ENCODE measurements at regions not wholly inside any gene's neighbourhood (a gene's known extent, or its start where the extent isn't known, plus 50 kb on each side); places are given as distances from the start of the nearest gene placed in this dataset.

DNA sequence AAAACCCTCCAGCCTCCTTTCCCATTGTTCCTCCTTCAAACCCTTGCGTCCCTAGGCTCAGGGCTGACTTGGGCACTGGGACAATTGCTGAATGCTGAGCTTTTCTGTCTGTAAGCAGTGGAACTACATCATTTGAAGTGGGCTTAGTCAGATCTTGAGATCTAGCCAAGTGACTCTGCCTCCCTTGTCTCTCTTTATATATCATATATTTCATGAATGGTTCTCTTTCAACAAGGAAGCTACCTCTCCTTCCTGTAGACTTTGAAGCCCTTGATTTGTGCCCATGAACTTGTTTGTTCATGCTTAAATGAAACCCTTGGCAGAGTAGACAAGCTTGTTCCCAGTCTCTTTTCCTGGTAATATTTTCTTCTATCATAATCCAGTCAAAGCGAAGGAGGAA lies 60.0 kb upstream of the KIF13A start:
- no peak overlapping the region for H3K9ac ChIP-seq (ENCODE audit: insufficient read depth in 1 of 2, low read depth in 2 of 2, low read length in 2 of 2)
- 94% methylated on average over 2 of the region's 2 CpGs for WGBS (ENCODE audit: insufficient coverage, low coverage, missing lambda C conversion rate)
- FAIRE-seq (no peak), DNase-seq (ENCODE audit: extremely low read depth in 1 of 4, low spot score in 3 of 4) (no peak), ATAC-seq (no peak)
- peaks cover 14 to 17% of the 10 kb centered on the region in 2 experiments for H3K4me1 ChIP-seq (replicated peaks in 1 of 2; ENCODE audit: control insufficient read depth in 2 of 2, insufficient read depth in 2 of 2, low read length in 2 of 2)
- in situ Hi-C loops (cut with MboI) (no loop called here), intact Hi-C loops (cut with micrococcal nuclease) (no loop called here)
- CTCF ChIA-PET (ENCODE audit: low intra/inter-chr PET ratio) = no interaction called here
- H3K27me3 ChIP-seq (ENCODE audit: control insufficient read depth in 2 of 2, insufficient read depth in 2 of 2, low read length in 2 of 2) = no peaks in the 10 kb centered on the region
- POLR2A ChIA-PET = interaction anchor here (2.0 kb wide), 1 partner anchor 10 kb away, joined by 9 read pairs; no protein-coding TSS in a partner anchor
- H2AFZ ChIP-seq (ENCODE audit: low read depth, low read length) = peak overlapping the region; percentile 30; the same call in 1 of the 2 replicates
- no peak overlapping the region for H3K4me3 ChIP-seq
- no peaks in the 10 kb centered on the region for H3K36me3 ChIP-seq (ENCODE audit: control insufficient read depth, insufficient read depth, low read length)
- H3K9me1 ChIP-seq (ENCODE audit: control insufficient read depth, insufficient read depth, low read length) = no peaks in the 10 kb centered on the region
- no TSS peak for BruUV-seq (replicated peaks)
- H3K9me3 ChIP-seq (replicated peaks; ENCODE audit: control insufficient read depth, insufficient read depth, low read depth, low read length) = no peaks in the 10 kb centered on the region
- no peak overlapping the region for H3K4me2 ChIP-seq (ENCODE audit: insufficient read depth, low read length)
- H3K27ac ChIP-seq (ENCODE audit: extremely low read depth, low read depth, low read length) = no peak overlapping the region
- H4K20me1 ChIP-seq (replicated peaks; ENCODE audit: control insufficient read depth, insufficient read depth, low read length) = no peaks in the 10 kb centered on the region
- TF ChIP-seq ZNF444 (CRISPR knock-in tag; IDR thresholded peaks at IDR 0.05) = no peak
- no peak for TF ChIP-seq IRF2 (CRISPR knock-in tag; IDR thresholded peaks at IDR 0.05)
- no peaks in the 10 kb centered on the region for H3K79me2 ChIP-seq (ENCODE audit: control insufficient read depth, insufficient read depth, low read length)

DNA sequence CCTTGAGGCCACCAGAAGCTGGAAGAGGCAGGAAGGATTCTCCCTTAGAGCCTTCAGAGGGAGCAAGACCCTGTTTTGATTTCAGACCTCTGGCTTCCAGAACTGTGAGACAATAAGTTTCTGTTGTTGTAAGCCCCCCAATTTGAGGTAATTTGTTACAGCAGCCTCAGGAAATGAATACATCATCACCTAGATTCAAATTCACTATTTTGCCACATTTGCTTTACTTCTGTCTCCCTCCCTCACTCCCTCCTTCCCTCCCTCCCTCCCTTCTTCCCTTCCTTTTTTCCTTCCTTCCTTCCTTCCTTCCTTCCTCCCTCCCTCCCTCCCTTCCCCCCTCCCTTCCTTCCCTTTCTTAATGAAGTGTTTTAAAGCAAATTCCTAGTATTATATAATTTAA lies 58.1 kb upstream of the KIF13A start:
- CTCF ChIA-PET (ENCODE audit: low intra/inter-chr PET ratio) = no interaction called here
- H3K27me3 ChIP-seq (ENCODE audit: control insufficient read depth in 2 of 2, insufficient read depth in 2 of 2, low read length in 2 of 2) = no peaks in the 10 kb centered on the region

More for the DNA sequence above, 58.1 kb upstream of the KIF13A start:
- H3K4me3 ChIP-seq = no peak overlapping the region
- intact Hi-C loops (cut with micrococcal nuclease) (no loop called here), in situ Hi-C loops (cut with MboI) (no loop called here)
- no peak overlapping the region for H3K4me2 ChIP-seq (ENCODE audit: insufficient read depth, low read length)
- peaks cover 13 to 17% of the 10 kb centered on the region in 2 experiments for H3K4me1 ChIP-seq (replicated peaks in 1 of 2; ENCODE audit: control insufficient read depth in 2 of 2, insufficient read depth in 2 of 2, low read length in 2 of 2)
- no peak overlapping the region for H3K27ac ChIP-seq (ENCODE audit: extremely low read depth, low read depth, low read length)
- no peaks in the 10 kb centered on the region for H3K36me3 ChIP-seq (ENCODE audit: control insufficient read depth, insufficient read depth, low read length)
- ATAC-seq (peak; percentile 40; the same call in 2 of the 3 replicates), FAIRE-seq (no peak), DNase-seq (ENCODE audit: extremely low read depth in 1 of 4, low spot score in 3 of 4) (peak in 1 of 4 experiments; percentile 34)
- no peak overlapping the region for H3K9ac ChIP-seq (ENCODE audit: insufficient read depth in 1 of 2, low read depth in 2 of 2, low read length in 2 of 2)
- H3K9me1 ChIP-seq (ENCODE audit: control insufficient read depth, insufficient read depth, low read length) = no peaks in the 10 kb centered on the region
- peak; percentile 45 for TF ChIP-seq PCBP2 (IDR thresholded peaks at IDR 0.05; ENCODE audit: low read depth, low read length, poor library complexity, severe bottlenecking)
- TF ChIP-seq, protein P1, sequence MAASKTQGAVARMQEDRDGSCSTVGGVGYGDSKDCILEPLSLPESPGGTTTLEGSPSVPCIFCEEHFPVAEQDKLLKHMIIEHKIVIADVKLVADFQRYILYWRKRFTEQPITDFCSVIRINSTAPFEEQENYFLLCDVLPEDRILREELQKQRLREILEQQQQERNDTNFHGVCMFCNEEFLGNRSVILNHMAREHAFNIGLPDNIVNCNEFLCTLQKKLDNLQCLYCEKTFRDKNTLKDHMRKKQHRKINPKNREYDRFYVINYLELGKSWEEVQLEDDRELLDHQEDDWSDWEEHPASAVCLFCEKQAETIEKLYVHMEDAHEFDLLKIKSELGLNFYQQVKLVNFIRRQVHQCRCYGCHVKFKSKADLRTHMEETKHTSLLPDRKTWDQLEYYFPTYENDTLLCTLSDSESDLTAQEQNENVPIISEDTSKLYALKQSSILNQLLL (CRISPR knock-in tag; IDR thresholded peaks at IDR 0.05; ENCODE audit: borderline replicate concordance) = no peak
- peak overlapping the region; percentile 85 for H2AFZ ChIP-seq (ENCODE audit: low read depth, low read length)
- no peaks in the 10 kb centered on the region for H3K9me3 ChIP-seq (replicated peaks; ENCODE audit: control insufficient read depth, insufficient read depth, low read depth, low read length)
- H3K79me2 ChIP-seq (ENCODE audit: control insufficient read depth, insufficient read depth, low read length) = no peaks in the 10 kb centered on the region
- H4K20me1 ChIP-seq (replicated peaks; ENCODE audit: control insufficient read depth, insufficient read depth, low read length) = no peaks in the 10 kb centered on the region
- no TSS peak for BruUV-seq (replicated peaks)
- POLR2A ChIA-PET = no interaction called here
